ENCODE measurements at regions not wholly inside any gene's neighbourhood (a gene's known extent, or its start where the extent isn't known, plus 50 kb on each side); places are given as distances from the start of the nearest gene placed in this dataset.

GRCh38 chr5:3361811-3362605 is 233.6 kb upstream of the IRX1 start:
- DNase-seq = no peak

- DNase-seq = no peak
Measured at GRCh38 chr5:3359642-3360041, 236.0 kb upstream of the IRX1 start.

DNA sequence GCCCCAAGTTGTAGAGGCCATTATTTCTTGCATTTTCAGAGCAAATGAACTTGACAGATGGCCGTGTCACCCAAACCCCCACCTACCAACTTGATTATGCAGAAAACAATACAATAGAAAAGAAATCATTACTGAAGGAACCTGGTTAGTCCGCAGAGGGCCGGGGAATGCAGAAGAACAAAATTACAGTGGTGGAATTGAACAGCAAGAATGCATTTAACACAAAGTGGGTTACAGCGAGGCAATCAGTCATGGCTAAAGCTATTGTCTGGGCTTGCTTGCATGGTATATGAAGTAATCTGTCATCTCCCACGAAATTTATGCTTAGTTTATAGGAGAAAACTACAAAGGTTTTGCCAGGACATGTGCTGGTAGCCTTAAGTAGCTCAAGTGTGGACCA is 238.3 kb upstream of the IRX1 start:
- DNase-seq = no peak

- DNase-seq = no peak
Measured at GRCh38 chr5:3356016-3356415, 239.6 kb upstream of the IRX1 start.

DNA sequence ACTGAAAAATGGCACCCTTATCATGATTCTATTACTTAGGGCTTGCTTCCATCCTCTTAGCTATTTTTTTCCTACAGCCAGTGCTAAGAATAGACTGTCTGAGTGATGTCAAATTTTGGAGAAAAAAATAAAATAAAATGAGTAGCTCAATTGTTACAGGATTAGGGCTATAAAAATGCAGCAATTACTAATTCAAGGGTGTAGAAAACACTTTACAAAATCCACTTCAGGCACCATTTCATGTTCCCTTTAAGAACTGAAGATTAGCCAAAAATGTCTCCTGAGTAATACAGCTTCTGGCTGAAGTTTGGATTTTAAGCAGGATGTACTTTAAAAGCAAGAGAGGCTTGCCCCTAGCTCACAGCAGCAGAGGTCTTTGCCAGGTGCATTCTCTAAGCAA is 240.5 kb upstream of the IRX1 start:
- DNase-seq = no peak

DNA sequence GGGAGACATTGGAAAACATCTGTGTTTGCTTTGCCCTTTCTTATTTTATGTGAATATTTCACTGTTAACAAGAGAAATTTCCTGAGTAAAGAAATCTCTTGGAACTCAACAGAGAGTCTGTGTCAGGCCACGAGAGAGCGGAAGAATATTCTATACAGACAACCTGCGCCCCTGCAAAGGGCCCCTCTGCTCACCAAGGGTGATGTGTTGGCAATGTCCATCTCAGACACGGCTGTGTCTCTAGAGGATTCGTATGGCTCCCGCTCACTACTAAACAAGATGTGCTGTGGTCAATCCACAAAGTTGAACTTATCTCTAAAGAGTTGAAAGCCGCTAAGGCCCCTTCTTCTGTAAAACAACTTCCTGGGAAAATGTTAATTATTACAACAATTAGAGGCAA is 241.0 kb upstream of the IRX1 start:
- no peak for DNase-seq

- DNase-seq = no peak
Measured at GRCh38 chr5:3353561-3353960, 242.1 kb upstream of the IRX1 start.

DNA sequence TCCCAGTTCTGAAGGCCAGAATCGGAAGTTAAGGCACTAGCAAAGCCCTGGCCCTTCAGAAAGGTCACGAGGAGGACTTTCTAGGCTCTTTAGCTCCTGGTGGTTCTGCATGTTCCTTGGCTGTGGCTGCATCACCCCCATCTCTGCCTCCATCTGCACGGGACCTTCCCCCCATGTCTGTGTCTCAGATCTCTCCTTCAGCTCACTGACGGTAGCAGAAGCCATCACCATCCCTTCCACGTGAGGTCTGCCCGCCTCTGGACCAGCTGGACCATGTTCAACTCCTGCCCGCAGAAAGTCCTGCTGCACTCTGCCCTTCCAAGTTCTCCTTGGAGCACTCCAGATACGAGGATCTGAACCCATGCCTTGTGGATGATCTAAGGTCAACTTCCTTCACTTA is 242.9 kb upstream of the IRX1 start:
- no peak for DNase-seq

DNA sequence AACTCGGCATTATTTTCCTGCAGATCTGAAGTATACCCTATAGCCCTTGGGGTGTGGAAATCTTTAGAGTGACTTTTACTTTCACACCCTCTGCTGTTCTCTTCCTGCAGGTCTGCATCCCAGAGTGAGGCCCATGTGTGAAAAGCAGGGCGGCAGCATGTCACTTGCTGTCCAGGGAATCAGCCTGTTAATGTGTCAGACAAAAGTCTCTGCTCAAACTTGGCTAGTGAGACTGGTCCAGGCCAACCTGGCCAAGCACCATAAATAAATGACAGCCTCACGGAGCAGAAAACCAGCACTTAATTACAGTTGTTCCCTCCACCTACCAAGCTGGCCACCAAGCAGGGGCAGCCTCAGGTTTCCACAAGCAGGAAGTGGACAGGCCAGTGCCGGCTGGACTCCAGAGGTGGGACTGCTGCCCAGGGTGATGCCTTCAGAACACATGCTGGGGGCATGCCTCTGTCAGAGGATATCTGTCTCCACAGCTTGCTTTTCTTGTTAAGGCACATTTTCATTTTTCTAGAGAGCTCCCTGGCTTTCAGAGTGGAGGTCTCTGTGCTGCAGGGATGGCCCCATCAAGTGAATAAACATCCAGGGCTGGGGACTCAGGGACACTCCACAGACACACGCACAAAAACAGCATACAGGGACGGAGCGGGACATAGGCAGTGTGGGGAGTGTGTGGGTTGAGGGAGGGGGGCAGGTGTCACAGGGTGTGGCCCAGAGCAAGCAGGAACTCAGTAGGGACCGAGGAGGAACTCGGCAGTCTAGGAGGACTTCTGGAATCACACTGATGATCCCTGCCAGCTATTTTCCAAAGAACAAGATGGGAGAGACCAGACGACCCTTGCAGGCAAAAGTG is 243.8 kb upstream of the IRX1 start:
- no peak for DNase-seq

GRCh38 chr5:3350781-3351180 is 244.9 kb upstream of the IRX1 start:
- no peak for DNase-seq

DNA sequence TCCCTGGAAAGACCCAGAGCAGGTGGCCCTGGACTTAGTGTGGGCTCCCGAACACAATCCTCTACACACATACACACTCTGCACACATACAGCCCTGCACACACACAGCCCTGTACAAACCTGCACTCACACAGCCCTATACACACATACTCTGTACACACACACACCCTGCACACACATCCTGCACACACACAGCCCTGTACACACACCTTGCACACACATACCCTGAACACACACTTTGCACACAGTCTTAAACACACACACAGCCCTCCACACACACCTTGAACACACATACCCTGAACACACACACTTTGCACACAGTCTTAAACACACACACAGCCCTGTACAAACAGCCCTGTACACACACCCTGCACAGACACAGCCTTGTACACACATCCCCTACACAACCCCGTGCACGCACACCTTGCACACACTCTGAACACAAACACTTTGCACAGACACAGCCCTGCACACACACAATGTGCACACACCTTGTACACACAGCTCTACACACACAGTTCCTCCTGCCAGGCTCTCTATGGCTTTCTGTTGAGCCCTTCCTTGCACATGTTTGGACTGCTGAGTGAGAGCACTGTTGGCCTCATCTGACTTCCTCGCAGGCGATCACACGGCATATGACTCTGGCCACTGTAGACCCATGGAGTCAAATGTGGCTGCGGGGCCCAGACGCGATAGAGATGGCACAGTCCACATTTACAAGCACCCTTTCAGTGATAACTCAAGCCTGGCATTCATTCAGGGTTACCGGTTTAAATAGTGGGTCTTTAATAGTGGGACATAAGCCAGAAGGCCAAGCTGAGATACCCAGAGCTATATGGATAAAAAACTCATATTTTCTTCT is 245.7 kb upstream of the IRX1 start:
- DNase-seq = no peak

DNA sequence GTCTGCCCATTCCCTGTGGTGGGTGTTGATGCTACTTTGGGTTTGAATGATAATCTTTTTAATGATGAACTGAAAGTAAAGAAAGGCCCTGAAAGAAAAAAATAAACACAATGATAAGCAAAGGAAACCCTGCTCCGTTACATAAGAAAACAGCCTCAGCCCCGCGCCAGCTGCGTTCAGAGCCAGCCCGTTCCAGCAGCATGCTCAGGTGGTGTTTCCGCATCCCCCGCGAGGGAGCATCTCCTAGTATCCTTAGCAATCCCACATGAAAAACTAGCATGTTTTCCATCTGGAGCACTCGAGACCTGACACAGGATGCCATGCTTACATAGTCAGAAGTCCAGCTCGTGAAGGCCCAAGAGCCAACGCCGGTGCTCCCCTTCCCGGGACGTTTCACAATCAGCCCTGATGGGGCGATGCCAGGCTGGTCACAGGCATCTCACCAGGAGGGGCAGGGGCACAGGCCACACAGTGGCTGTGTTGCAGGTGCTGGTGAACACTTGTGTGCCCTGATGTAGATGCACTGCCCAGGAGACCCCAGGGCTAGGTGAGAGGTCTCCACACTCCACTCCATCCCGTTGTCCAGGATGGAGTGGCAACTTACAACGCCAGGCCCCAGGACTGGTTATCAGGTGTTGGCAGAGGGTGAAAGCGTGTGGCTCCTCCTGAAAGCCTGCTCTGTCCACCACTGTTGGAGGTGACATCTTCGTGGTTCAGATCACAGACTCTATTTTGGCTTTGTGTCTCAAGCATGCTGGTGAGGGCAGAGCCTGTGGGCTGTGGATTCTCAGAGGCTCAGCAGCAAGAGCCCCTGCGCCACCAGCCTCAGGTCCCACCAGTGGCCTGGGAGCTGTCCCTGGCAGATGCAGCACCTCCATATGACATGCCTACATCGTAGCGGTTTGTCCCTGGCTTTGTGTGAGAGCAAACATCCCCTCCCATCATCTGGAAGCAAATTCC is 246.8 kb upstream of the IRX1 start:
- no peak for DNase-seq

- no peak for DNase-seq
Measured at GRCh38 chr5:3347741-3348140, 247.9 kb upstream of the IRX1 start.

GRCh38 chr5:3346111-3346820 is 249.4 kb upstream of the IRX1 start:
- no peak for DNase-seq

GRCh38 chr5:3345195-3345594 is 250.4 kb upstream of the IRX1 start:
- no peak for DNase-seq

DNA sequence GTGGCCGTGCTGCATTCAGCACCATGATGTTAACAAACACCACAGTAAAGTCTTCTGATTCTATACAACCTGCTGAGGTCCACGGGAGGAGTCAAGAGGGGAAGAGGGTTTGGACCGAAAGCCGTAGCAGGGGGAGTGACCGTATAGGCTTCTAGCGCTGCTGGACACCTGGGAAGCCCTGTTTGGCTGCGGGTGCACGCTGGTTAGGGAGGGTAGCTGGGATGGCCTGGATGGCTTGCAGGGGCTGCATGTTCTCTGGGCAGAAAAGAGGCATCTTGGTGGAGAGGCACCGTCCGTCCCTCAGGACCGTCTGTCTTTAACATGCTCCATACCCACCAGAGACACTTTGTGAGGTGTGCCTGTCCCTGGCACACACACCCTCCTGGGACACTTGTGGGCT is 251.0 kb upstream of the IRX1 start:
- DNase-seq = no peak

GRCh38 chr5:3343911-3344310 is 251.7 kb upstream of the IRX1 start:
- no peak for DNase-seq

DNA sequence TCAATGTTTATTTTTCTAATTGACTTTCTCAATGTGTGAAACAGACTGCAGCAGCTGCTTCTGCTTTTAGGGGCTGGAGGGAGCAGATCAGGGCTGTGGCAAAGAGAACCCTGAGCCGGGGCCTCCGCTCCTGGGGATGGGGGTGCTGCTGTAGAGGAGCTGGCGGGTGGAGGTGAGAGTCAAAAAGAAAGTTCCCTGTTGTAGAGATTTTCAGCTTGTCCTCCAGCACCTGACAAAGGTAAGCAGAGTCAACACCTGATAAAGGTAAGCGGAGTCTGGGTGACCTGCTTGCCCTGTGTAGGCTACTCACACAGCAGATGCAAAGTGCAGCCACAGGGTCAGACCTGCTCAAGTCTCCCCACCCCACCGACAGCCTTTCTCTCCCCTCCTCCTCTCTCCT is 252.4 kb upstream of the IRX1 start:
- no peak for DNase-seq

DNA sequence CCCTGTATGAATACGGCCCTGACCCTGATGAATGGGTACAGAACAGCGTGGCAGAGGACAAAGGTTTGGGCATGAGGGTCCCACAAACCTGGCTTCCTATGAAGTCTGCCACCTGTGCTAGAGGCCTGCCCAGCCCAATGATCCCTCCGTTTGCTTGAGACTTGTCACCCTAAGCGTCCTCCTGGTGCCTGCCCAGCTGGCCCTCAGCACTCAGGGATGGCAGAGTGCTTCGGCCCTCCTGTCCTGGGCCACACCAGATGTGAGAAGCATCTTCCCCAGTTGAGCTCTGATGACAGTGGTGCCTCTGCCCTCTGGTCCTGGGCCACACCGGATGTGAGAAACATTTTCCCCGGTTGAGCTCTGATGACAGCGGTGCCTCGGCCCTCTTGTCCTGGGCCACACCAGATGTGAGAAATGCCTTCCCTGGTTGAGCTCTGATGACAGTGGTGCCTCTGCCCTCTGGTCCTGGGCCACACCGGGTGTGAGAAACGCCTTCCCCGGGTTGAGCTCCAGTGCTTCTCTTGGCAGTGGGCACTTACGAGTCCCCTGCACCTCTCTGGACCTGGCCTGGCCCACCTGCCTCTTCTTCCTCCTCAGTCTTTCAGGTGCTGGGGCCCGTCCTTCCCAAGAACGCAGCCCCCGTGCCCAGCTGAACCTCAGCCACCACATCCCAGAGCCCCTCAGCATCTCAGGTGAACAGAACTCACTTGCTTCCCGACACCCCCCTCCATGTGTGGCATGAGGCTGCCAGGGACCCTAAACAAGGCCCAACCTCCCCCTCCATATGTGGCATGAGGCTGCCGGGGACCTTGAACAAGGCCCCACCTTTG is 253.1 kb upstream of the IRX1 start:
- DNase-seq = no peak
